Right lobe of liver (tissue), 4 donors: ENCODE measurements at regions not wholly inside any gene's neighbourhood (a gene's known extent, or its start where the extent isn't known, plus 50 kb on each side); places are given as distances from the start of the nearest gene placed in this dataset.

Source experiments
- POLR2A ChIP-seq: fragments of 450-650 bp; IDR thresholded peaks from one replicate; pipeline ENCODE4 v1.6.1; 2017; ENCODE audit warnings: antibody characterized with exemption, mild to moderate bottlenecking
- TF ChIP-seq, protein P1 (sequence below), 4 donors: fragments of 200-600 bp in 3 of 4; fragments of 450-650 bp in 1 of 4; IDR thresholded peaks; one replicate each; pipeline versions ENCODE4 v1.5.1 to v1.8.0; 2016 to 2022; ENCODE audit warnings: antibody characterized with exemption in 4 of 4, mild to moderate bottlenecking in 2 of 4
- donor health status: DM: no; HTN: no; CAD: no.
- donor health status: DM: no; HTN: no; CAD: no.
- donor health status: DM: no; HTN: yes; CAD: no.

GRCh38 chr2:42931818-42932195, 139.4 kb upstream of the HAAO start:
- no peak for TF ChIP-seq POLR2A
- TF ChIP-seq, protein P1, sequence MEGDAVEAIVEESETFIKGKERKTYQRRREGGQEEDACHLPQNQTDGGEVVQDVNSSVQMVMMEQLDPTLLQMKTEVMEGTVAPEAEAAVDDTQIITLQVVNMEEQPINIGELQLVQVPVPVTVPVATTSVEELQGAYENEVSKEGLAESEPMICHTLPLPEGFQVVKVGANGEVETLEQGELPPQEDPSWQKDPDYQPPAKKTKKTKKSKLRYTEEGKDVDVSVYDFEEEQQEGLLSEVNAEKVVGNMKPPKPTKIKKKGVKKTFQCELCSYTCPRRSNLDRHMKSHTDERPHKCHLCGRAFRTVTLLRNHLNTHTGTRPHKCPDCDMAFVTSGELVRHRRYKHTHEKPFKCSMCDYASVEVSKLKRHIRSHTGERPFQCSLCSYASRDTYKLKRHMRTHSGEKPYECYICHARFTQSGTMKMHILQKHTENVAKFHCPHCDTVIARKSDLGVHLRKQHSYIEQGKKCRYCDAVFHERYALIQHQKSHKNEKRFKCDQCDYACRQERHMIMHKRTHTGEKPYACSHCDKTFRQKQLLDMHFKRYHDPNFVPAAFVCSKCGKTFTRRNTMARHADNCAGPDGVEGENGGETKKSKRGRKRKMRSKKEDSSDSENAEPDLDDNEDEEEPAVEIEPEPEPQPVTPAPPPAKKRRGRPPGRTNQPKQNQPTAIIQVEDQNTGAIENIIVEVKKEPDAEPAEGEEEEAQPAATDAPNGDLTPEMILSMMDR (IDR thresholded peaks at IDR 0.05) = no peak
